A673 (cell line): ENCODE measurements at regions not wholly inside any gene's neighbourhood (a gene's known extent, or its start where the extent isn't known, plus 50 kb on each side); places are given as distances from the start of the nearest gene placed in this dataset.
"Not testable (repeated sequence)": the region's sequence is repeated elsewhere in the genome, so short reads cannot be mapped to it uniquely, and the experiment has no call there.

Experiments used
- CTCF ChIP-seq: fragments of 300-800, 200-600 bp; sonication (generic); conservative IDR thresholded peaks from 2 replicates; pipeline ENCODE4 v1.5.1; 2017; ENCODE audit warnings: low read depth, mild to moderate bottlenecking, antibody characterized with exemption, low read length, moderate library complexity, mixed read lengths
- EZH2 ChIP-seq: fragments of 200-600 bp; sonication (generic); IDR thresholded peaks from 2 replicates; pipeline ENCODE4 v1.6.1; 2017; ENCODE audit warnings: borderline replicate concordance, low read depth, mild to moderate bottlenecking, mixed read lengths, antibody characterized with exemption, low read length; ENCODE audit not compliant: poor library complexity, severe bottlenecking

- not testable (repeated sequence) for TF ChIP-seq CTCF, EZH2
Observed at GRCh38 chr15:21284353-21284752, 155.9 kb downstream of the POTEB3 start.
